C1 segment of cervical spinal cord (tissue), 14 donors: ENCODE measurements at regions not wholly inside any gene's neighbourhood (a gene's known extent, or its start where the extent isn't known, plus 50 kb on each side); places are given as distances from the start of the nearest gene placed in this dataset.
"Not testable (repeated sequence)": the region's sequence is repeated elsewhere in the genome, so short reads cannot be mapped to it uniquely, and the experiment has no call there.

Experiments
- DNase-seq, 14 donors: peaks; one replicate each; lab custom pipeline; 2025; lab: John Stamatoyannopoulos, UW

- no peak for DNase-seq
These were observed 114.5 kb downstream of the KLF5 start for GRCh38 chr13:73173279-73173811.

- no peak for DNase-seq
These were observed 113.1 kb downstream of the KLF5 start for GRCh38 chr13:73171926-73172325.

GRCh38 chr13:73171271-73171682 is 112.5 kb downstream of the KLF5 start:
- DNase-seq: no peak

GRCh38 chr13:73169971-73170370 is 111.2 kb downstream of the KLF5 start:
- DNase-seq: no peak

GRCh38 chr13:73168953-73169401 is 110.2 kb downstream of the KLF5 start:
- DNase-seq: no peak

GRCh38 chr13:73168226-73168952 is 109.6 kb downstream of the KLF5 start:
- no peak for DNase-seq

- DNase-seq: no peak
These were observed 108.4 kb downstream of the KLF5 start for GRCh38 chr13:73167028-73167820.

GRCh38 chr13:73166204-73166603 is 107.4 kb downstream of the KLF5 start:
- DNase-seq: no peak

- no peak for DNase-seq
These were observed 104.4 kb downstream of the KLF5 start for GRCh38 chr13:73162912-73163911.

- not testable (repeated sequence) for DNase-seq
These were observed 101.7 kb downstream of the KLF5 start for GRCh38 chr13:73160371-73161031.

GRCh38 chr13:73158851-73159250 is 100.0 kb downstream of the KLF5 start:
- DNase-seq: no peak

GRCh38 chr13:73157031-73157430 is 98.2 kb downstream of the KLF5 start:
- no peak for DNase-seq

GRCh38 chr13:73146707-73147106 is 87.9 kb downstream of the KLF5 start:
- DNase-seq: no peak

GRCh38 chr13:73142071-73142470 is 83.3 kb downstream of the KLF5 start:
- no peak for DNase-seq

GRCh38 chr13:73141292-73141771 is 82.5 kb downstream of the KLF5 start:
- no peak for DNase-seq

GRCh38 chr13:73140801-73141200 is 82.0 kb downstream of the KLF5 start:
- DNase-seq: no peak

GRCh38 chr13:73138638-73139491 is 80.1 kb downstream of the KLF5 start:
- no peak for DNase-seq

- no peak for DNase-seq
These were observed 79.5 kb downstream of the KLF5 start for GRCh38 chr13:73138276-73138637.

GRCh38 chr13:73136776-73137175 is 78.0 kb downstream of the KLF5 start:
- DNase-seq: no peak

- DNase-seq: no peak
These were observed 74.7 kb downstream of the KLF5 start for GRCh38 chr13:73133531-73133930.
